Keratinocyte (primary cell): ENCODE measurements at regions not wholly inside any gene's neighbourhood (a gene's known extent, or its start where the extent isn't known, plus 50 kb on each side); places are given as distances from the start of the nearest gene placed in this dataset.
A peak's percentile ranks its signal among the peaks of the same experiment; 100 is the strongest.

Experiments
- DNase-seq: peaks from one replicate; pipeline ENCODE4 v3.0.0-alpha.2; 2011; ENCODE audit warnings: low read depth, missing footprints, low spot score
- FAIRE-seq: peaks from 2 replicates; lab custom pipeline; 2011; peaks lifted over from hg19 to GRCh38; lab: Jason Lieb, UNC
- H2AFZ ChIP-seq: 2 replicates; pipeline ENCODE4 v1.6.0; 2012; ENCODE audit warnings: low read length, control low read depth, inconsistent platforms; ENCODE audit not compliant: control insufficient read depth
- H3K27ac ChIP-seq: 2 replicates; pipeline ENCODE4 v1.5.1; 2011; ENCODE audit warnings: low read length; ENCODE audit not compliant: control insufficient read depth, insufficient read depth
- H3K27me3 ChIP-seq: 3 replicates; pipeline ENCODE4 v1.6.0; 2011; ENCODE audit warnings: low read length; ENCODE audit not compliant: control insufficient read depth, insufficient read depth; ENCODE audit errors: extremely low read depth
- H3K36me3 ChIP-seq, 2 experiments: 2 replicates in 1 of 2; 3 replicates in 1 of 2; pipeline ENCODE4 v1.5.1; 2011; ENCODE audit warnings: low read length in 2 of 2, mild to moderate bottlenecking in 1 of 2; ENCODE audit not compliant: control insufficient read depth in 2 of 2, insufficient read depth in 2 of 2; ENCODE audit errors: extremely low read depth in 1 of 2
- H3K4me1 ChIP-seq: 3 replicates; pipeline ENCODE4 v1.5.1; 2011; ENCODE audit warnings: low read length; ENCODE audit not compliant: control insufficient read depth, insufficient read depth; ENCODE audit errors: extremely low read depth
- H3K4me2 ChIP-seq: 3 replicates; pipeline ENCODE4 v1.6.0; 2011; ENCODE audit warnings: low read depth, low read length; ENCODE audit not compliant: control insufficient read depth, insufficient read depth; ENCODE audit errors: extremely low read depth
- H3K4me3 ChIP-seq, 3 experiments: fragments of 200-600 bp in 1 of 3; sonication (generic) in 1 of 3; 2 replicates in 2 of 3; 3 replicates in 1 of 3; pipeline ENCODE4 v1.5.1; 2011 to 2016; ENCODE audit warnings: low read length in 3 of 3, mild to moderate bottlenecking in 3 of 3, control low read depth in 2 of 3, inconsistent platforms in 1 of 3, low read depth in 1 of 3, mixed read lengths in 1 of 3, mixed run types in 1 of 3, moderate library complexity in 1 of 3; ENCODE audit not compliant: control insufficient read depth in 2 of 3, insufficient read depth in 2 of 3; ENCODE audit errors: extremely low read depth in 1 of 3
- H3K79me2 ChIP-seq: 2 replicates; pipeline ENCODE4 v1.6.0; 2012; ENCODE audit warnings: low read length; ENCODE audit not compliant: control insufficient read depth, insufficient read depth
- H3K9ac ChIP-seq: 3 replicates; pipeline ENCODE4 v1.6.0; 2011; ENCODE audit warnings: low read length; ENCODE audit not compliant: control insufficient read depth, insufficient read depth; ENCODE audit errors: extremely low read depth
- H3K9me1 ChIP-seq: 3 replicates; pipeline ENCODE4 v1.6.0; 2011; ENCODE audit warnings: low read length; ENCODE audit not compliant: control insufficient read depth, insufficient read depth; ENCODE audit errors: extremely low read depth
- H3K9me3 ChIP-seq: 2 replicates; pipeline ENCODE4 v1.5.1; 2012; ENCODE audit warnings: low read depth, low read length; ENCODE audit not compliant: control insufficient read depth
- H4K20me1 ChIP-seq: 3 replicates; pipeline ENCODE4 v1.6.0; 2011; ENCODE audit warnings: low read length; ENCODE audit not compliant: control insufficient read depth, insufficient read depth; ENCODE audit errors: extremely low read depth
- EZH2 ChIP-seq: IDR thresholded peaks from one replicate; pipeline ENCODE4 v1.6.1; 2012; ENCODE audit warnings: inconsistent platforms, mild to moderate bottlenecking, low read length, moderate library complexity
- dilution Hi-C: fragments of 300-500 bp; cut with MboI; formaldehyde crosslinking; loops from one replicate; pipeline ENCODE4 v1.7.0; 2020; ENCODE audit warnings: low sequenced_read_pairs; ENCODE audit not compliant: extremely low pct_ligation_motif_present
- TF ChIP-seq, protein P1 (sequence below), 3 experiments: IDR thresholded peaks in 1 of 3; conservative IDR thresholded peaks in 1 of 3; optimal IDR thresholded peaks in 1 of 3; 2 replicates in 2 of 3; 3 replicates in 1 of 3; pipeline versions ENCODE3 to v1.5.1; 2011; ENCODE audit warnings: low read length in 3 of 3, mild to moderate bottlenecking in 3 of 3, moderate library complexity in 2 of 3, control low read depth in 1 of 3, inconsistent platforms in 1 of 3; ENCODE audit not compliant: insufficient read depth in 2 of 3; ENCODE audit errors: extremely low read depth in 1 of 3

DNA sequence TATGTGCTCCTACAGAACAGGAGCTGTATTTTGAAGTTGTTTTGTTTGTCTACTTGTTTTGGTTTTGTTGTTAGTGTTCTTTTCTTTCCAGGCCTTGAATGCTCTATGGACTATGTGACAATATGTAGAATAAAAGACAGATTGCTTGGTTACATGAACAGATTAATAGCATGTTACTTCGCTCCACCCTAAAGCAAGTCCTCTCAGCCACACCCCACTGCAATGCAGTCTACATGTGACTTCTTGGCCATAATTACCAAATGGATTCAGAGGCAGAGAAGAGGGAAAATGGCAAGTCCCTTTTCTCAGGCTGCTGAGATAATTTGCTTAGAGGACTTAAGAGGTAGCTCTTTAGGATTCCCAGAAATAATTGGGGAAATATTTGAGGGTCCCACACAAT, 123.2 kb upstream of the CYP1B1 start:
- H3K4me3 ChIP-seq, result no peak overlapping the region
- H3K36me3 ChIP-seq, result no peaks in the 10 kb centered on the region
- peaks cover 7% of the 10 kb centered on the region for H3K4me1 ChIP-seq
- TF ChIP-seq, protein P1, sequence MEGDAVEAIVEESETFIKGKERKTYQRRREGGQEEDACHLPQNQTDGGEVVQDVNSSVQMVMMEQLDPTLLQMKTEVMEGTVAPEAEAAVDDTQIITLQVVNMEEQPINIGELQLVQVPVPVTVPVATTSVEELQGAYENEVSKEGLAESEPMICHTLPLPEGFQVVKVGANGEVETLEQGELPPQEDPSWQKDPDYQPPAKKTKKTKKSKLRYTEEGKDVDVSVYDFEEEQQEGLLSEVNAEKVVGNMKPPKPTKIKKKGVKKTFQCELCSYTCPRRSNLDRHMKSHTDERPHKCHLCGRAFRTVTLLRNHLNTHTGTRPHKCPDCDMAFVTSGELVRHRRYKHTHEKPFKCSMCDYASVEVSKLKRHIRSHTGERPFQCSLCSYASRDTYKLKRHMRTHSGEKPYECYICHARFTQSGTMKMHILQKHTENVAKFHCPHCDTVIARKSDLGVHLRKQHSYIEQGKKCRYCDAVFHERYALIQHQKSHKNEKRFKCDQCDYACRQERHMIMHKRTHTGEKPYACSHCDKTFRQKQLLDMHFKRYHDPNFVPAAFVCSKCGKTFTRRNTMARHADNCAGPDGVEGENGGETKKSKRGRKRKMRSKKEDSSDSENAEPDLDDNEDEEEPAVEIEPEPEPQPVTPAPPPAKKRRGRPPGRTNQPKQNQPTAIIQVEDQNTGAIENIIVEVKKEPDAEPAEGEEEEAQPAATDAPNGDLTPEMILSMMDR (optimal IDR thresholded peaks at IDR 0.05 in 1 of 3, IDR thresholded peaks at IDR 0.05 in 1 of 3, conservative IDR thresholded peaks at IDR 0.05 in 1 of 3; ENCODE audit: extremely low read depth in 1 of 3, insufficient read depth in 2 of 3, low read length in 3 of 3), result no peak
- TF ChIP-seq EZH2, result no peak
- H3K79me2 ChIP-seq, result no peaks in the 10 kb centered on the region
- H3K9me3 ChIP-seq, result no peaks in the 10 kb centered on the region
- DNase-seq, result no peak
- no peak overlapping the region for H3K4me2 ChIP-seq
- H3K27me3 ChIP-seq, result no peaks in the 10 kb centered on the region
- H3K9ac ChIP-seq, result no peak overlapping the region
- no peak overlapping the region for H2AFZ ChIP-seq
- dilution Hi-C loops, result no loop called here
- H3K9me1 ChIP-seq, result no peaks in the 10 kb centered on the region
- H3K27ac ChIP-seq, result no peak overlapping the region
- FAIRE-seq, result no peak
- no peaks in the 10 kb centered on the region for H4K20me1 ChIP-seq

DNA sequence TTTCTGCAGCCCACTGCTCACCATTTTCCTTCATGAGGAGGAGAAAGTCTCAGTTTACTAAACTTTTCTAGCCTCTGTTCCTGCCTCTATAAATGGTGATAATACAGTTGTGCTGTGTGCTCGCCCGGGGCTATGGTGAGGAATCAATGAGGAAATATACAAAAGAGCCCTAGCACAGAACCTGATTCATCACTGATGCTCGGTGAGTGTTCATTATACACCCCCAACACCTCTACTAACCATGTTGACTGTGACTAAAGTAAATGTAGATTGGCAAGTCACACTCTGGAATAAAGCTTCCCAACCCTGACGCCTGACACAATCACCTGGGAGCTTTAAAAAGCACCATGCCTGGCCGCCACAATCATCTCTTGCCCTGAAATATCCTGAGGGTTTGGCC, 118.8 kb upstream of the CYP1B1 start:
- Histone ChIP-seq H3K79me2 (no peaks in the 10 kb centered on the region), H3K9me1 (no peaks in the 10 kb centered on the region), H3K4me2 (no peak overlapping the region), H4K20me1 (no peaks in the 10 kb centered on the region), H3K4me1 (peaks cover 7% of the 10 kb centered on the region), H3K27ac (no peak overlapping the region), H3K36me3 (no peaks in the 10 kb centered on the region), H2AFZ (no peak overlapping the region), H3K9me3 (no peaks in the 10 kb centered on the region), H3K4me3 (no peak overlapping the region), H3K9ac (no peak overlapping the region), H3K27me3 (no peaks in the 10 kb centered on the region)
- dilution Hi-C loops, result no loop called here
- no peak for TF ChIP-seq EZH2
- TF ChIP-seq, protein P1 (optimal IDR thresholded peaks at IDR 0.05 in 1 of 3, IDR thresholded peaks at IDR 0.05 in 1 of 3, conservative IDR thresholded peaks at IDR 0.05 in 1 of 3; ENCODE audit: extremely low read depth in 1 of 3, insufficient read depth in 2 of 3, low read length in 3 of 3), result no peak
- peak; percentile 44 for DNase-seq
- peak; percentile 48 for FAIRE-seq
